ENCODE measurements at regions not wholly inside any gene's neighbourhood (a gene's known extent, or its start where the extent isn't known, plus 50 kb on each side); places are given as distances from the start of the nearest gene placed in this dataset.

- no peak for DNase-seq
- Histone ChIP-seq H3K36me3 (replicated peaks) (no peaks in the 10 kb centered on the region), H3K27ac (no peak overlapping the region), H3K27me3 (replicated peaks) (no peaks in the 10 kb centered on the region), H3K4me3 (ENCODE audit: low read depth, low read length) (no peak overlapping the region)
- no peak for TF ChIP-seq CTCF (IDR thresholded peaks at IDR 0.05; ENCODE audit: low read depth, low read length, missing control alignments)
- in situ Hi-C loops (cut with HindIII; ENCODE audit: low pct_ligation_motif_present, low sequenced_read_pairs): no loop called here
Observed at GRCh38 chr2:176502619-176503018, 233.4 kb downstream of the MTX2 start.

- no peak for DNase-seq
- no peaks in the 10 kb centered on the region for H3K27me3 ChIP-seq (replicated peaks)
Observed at GRCh38 chr2:176503776-176504175, 234.5 kb downstream of the MTX2 start.

GRCh38 chr2:176504440-176504839 is 235.2 kb downstream of the MTX2 start:
- Histone ChIP-seq H3K27ac (no peak overlapping the region), H3K36me3 (replicated peaks) (no peaks in the 10 kb centered on the region), H3K4me3 (ENCODE audit: low read depth, low read length) (no peak overlapping the region), H3K27me3 (replicated peaks) (no peaks in the 10 kb centered on the region)
- in situ Hi-C loops (cut with HindIII; ENCODE audit: low pct_ligation_motif_present, low sequenced_read_pairs): no loop called here
- TF ChIP-seq CTCF (IDR thresholded peaks at IDR 0.05; ENCODE audit: low read depth, low read length, missing control alignments): no peak
- no peak for DNase-seq

More at GRCh38 chr2:176503776-176504175, 234.5 kb downstream of the MTX2 start:
- Histone ChIP-seq H3K27ac (no peak overlapping the region), H3K4me3 (ENCODE audit: low read depth, low read length) (no peak overlapping the region), H3K36me3 (replicated peaks) (no peaks in the 10 kb centered on the region)
- TF ChIP-seq CTCF (IDR thresholded peaks at IDR 0.05; ENCODE audit: low read depth, low read length, missing control alignments): no peak
- in situ Hi-C loops (cut with HindIII; ENCODE audit: low pct_ligation_motif_present, low sequenced_read_pairs): no loop called here

GRCh38 chr2:176507786-176508185 is 238.5 kb downstream of the MTX2 start:
- no peak for DNase-seq
- no peak for TF ChIP-seq CTCF (IDR thresholded peaks at IDR 0.05; ENCODE audit: low read depth, low read length, missing control alignments)
- in situ Hi-C loops (cut with HindIII; ENCODE audit: low pct_ligation_motif_present, low sequenced_read_pairs): no loop called here

GRCh38 chr2:176508374-176508773 is 239.1 kb downstream of the MTX2 start:
- in situ Hi-C loops (cut with HindIII; ENCODE audit: low pct_ligation_motif_present, low sequenced_read_pairs): no loop called here
- no peak for DNase-seq
- H3K36me3 ChIP-seq (replicated peaks): no peaks in the 10 kb centered on the region
- no peak overlapping the region for H3K4me3 ChIP-seq (ENCODE audit: low read depth, low read length)
- no peak for TF ChIP-seq CTCF (IDR thresholded peaks at IDR 0.05; ENCODE audit: low read depth, low read length, missing control alignments)
- H3K27ac ChIP-seq: no peak overlapping the region
- no peaks in the 10 kb centered on the region for H3K27me3 ChIP-seq (replicated peaks)

More at GRCh38 chr2:176507786-176508185, 238.5 kb downstream of the MTX2 start:
- no peak overlapping the region for H3K27ac ChIP-seq
- H3K27me3 ChIP-seq (replicated peaks): no peaks in the 10 kb centered on the region
- no peak overlapping the region for H3K4me3 ChIP-seq (ENCODE audit: low read depth, low read length)
- H3K36me3 ChIP-seq (replicated peaks): no peaks in the 10 kb centered on the region

- H3K36me3 ChIP-seq (replicated peaks): no peaks in the 10 kb centered on the region
- in situ Hi-C loops (cut with HindIII; ENCODE audit: low pct_ligation_motif_present, low sequenced_read_pairs): no loop called here
- no peak for TF ChIP-seq CTCF (IDR thresholded peaks at IDR 0.05; ENCODE audit: low read depth, low read length, missing control alignments)
- H3K27ac ChIP-seq: no peak overlapping the region
- DNase-seq: no peak
- no peak overlapping the region for H3K4me3 ChIP-seq (ENCODE audit: low read depth, low read length)
- H3K27me3 ChIP-seq (replicated peaks): no peaks in the 10 kb centered on the region
Observed at GRCh38 chr2:176508984-176509740, 239.9 kb downstream of the MTX2 start.
